GF-D8 (cell line): ENCODE measurements at regions not wholly inside any gene's neighbourhood (a gene's known extent, or its start where the extent isn't known, plus 50 kb on each side); places are given as distances from the start of the nearest gene placed in this dataset.

ENCODE experiments used
- DNase-seq: peaks from one replicate; lab custom pipeline; 2025; lab: John Stamatoyannopoulos, UW

GRCh38 chr3:30553641-30554316, 52.6 kb upstream of the TGFBR2 start:
- DNase-seq, result no peak

- no peak for DNase-seq
Measured at GRCh38 chr3:30554317-30554690, 52.1 kb upstream of the TGFBR2 start.

- DNase-seq, result no peak
Measured at GRCh38 chr3:30555968-30556367, 50.4 kb upstream of the TGFBR2 start.
